GM21447 (cell line): ENCODE measurements at regions not wholly inside any gene's neighbourhood (a gene's known extent, or its start where the extent isn't known, plus 50 kb on each side); places are given as distances from the start of the nearest gene placed in this dataset.
"Not testable (repeated sequence)": the region's sequence is repeated elsewhere in the genome, so short reads cannot be mapped to it uniquely, and the experiment has no call there.

ENCODE experiments used
- ATAC-seq: cut with Tn5 transposase; IDR thresholded peaks from one replicate; pipeline ENCODE4 v1.9.1; 2021; ENCODE audit not compliant: unreplicated experiment

GRCh38 chr21:26331205-26331980 lies 160.8 kb upstream of the APP start:
- ATAC-seq: no peak

DNA sequence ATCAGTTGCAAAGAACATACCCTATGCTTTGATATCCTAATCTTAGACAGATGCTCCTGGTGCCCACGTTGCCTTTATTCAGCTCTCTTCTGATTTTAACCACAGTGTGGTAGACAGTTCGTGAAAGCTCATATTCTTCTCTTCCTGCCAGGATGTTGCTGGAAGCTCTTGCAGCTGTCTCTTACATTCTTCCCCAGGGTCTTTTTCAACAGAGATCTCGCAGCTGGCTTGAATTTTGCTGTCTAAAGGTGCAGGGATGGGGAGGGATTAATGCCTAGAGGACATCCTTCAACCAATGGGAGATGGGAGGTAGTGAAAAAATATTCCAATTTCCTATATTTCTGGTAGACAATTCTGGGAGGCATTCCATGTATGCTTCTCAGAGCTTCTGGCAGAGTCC lies 150.0 kb upstream of the APP start:
- no peak for ATAC-seq

DNA sequence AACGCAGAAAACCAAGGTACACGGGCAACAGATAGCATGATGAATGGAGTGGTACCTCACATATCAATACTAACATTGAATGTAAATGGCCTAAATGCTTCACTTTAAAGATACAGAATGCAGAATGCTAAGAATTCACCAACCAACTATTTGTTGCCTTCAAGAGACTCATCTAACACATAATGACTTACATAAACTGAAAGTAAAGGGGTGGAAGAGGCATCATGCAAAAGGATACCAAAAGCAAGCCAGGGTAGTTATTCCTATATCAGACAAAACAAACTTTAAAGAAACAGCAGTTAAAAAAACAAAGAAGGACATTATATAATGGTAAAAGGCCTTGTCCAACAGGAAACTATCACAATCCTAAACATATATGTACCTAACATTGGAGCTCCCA lies 137.1 kb upstream of the APP start:
- ATAC-seq: no peak

DNA sequence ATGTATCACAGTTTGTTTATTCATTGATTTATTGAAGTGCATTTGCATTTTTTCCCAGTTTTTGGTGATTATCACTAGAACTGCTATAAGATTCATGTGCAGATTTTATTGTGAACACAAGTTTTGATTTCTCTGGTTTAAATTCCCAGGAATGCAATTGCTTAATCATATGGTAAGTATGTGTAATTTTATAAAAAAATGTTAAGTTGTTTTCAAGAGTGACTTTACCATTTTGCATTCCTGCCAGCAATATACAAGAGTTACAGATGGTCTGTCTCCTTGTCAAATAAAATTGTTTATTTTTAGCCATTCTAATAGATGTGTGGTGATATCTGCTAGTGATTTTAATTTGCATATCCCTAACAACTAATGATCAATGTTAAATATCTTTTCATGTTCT lies 127.3 kb upstream of the APP start:
- no peak for ATAC-seq

- no peak for ATAC-seq
Observed at GRCh38 chr21:26293141-26293946, 122.8 kb upstream of the APP start.

GRCh38 chr21:26288026-26288425 lies 117.5 kb upstream of the APP start:
- ATAC-seq: no peak

- no peak for ATAC-seq
Observed at GRCh38 chr21:26284531-26284930, 114.0 kb upstream of the APP start.

DNA sequence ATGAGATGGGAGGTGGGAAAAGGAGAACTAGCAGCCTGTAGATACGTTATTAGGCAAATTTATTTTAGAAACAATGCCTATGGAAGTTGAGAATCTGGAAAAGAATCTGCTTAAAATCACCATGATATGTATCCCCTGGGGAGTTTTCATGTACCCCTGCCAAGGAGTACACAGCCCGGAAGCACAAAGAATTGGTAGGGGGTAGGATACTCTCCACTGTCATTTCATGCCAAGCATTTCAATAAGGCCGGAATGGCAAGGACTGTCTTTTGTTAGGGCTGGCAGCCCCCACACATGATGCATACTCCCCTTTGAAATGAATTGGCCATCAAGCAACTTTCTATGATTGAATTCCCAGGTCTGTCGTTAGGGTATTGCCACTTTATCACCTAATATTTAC lies 111.5 kb upstream of the APP start:
- no peak for ATAC-seq

GRCh38 chr21:26281506-26281905 lies 110.9 kb upstream of the APP start:
- no peak for ATAC-seq

DNA sequence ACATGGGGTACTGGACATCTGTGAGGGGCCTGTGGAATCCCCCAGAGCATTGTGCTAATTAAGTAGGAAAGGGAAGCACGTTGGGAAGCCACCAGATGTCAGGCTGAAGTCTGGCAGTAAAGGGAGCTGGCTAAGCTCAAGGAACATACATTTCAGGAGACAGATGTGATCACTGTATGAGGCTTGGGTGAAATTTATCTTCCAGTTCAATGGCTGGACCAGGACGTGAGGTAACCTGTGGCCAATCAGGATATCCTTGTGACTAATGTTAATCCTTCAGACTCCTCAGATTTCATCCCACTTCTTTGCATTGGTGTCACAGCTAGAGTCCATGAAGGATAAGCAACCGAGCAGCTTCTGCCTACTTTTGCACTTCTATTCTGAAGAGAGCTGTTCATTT lies 110.2 kb upstream of the APP start:
- ATAC-seq: no peak

GRCh38 chr21:26280148-26280547 lies 109.6 kb upstream of the APP start:
- ATAC-seq: no peak

- no peak for ATAC-seq
Observed at GRCh38 chr21:26275801-26276200, 105.2 kb upstream of the APP start.

GRCh38 chr21:26273686-26274313 lies 103.2 kb upstream of the APP start:
- no peak for ATAC-seq

DNA sequence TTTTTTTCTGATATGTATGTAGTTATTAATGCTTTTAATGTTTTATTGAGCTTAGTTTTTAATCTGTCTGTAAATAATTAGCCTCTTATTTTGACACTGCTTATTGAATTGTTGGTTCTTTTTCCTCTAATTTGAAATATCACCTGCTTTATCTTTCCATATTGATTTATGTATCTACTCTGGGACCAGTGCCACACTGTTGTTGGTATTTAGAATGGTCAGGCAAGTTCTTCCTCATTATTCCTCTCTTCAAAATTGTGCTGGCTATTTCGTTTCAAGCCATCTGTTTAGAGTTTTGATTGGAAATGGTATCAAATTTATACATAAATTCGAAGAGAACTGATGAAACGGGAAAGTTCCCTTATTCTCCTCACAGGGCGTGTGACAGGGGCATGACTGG lies 96.8 kb upstream of the APP start:
- no peak for ATAC-seq

- no peak for ATAC-seq
Observed at GRCh38 chr21:26246073-26246472, 75.5 kb upstream of the APP start.

GRCh38 chr21:26245428-26245827 lies 74.9 kb upstream of the APP start:
- ATAC-seq: no peak

GRCh38 chr21:26238646-26239045 lies 68.1 kb upstream of the APP start:
- no peak for ATAC-seq

DNA sequence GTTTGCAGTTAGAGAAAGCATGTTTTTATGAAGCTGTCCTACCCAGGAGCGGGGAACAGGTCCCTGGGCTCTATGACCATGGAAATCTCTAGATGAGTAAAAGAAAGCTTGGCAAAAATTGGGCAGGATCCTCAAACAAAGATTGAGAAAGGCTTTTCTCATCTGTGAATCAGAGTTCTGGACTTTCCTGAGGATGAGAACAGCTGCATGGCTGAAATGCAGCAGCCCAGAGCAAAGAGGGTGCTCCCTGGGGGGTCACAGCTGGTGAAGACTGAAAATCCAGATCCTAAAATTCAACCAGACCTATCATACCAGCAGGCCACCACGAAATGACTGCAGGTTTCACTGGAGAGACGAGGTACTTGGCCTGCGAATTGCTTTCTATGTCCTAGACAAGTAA lies 65.7 kb upstream of the APP start:
- no peak for ATAC-seq

DNA sequence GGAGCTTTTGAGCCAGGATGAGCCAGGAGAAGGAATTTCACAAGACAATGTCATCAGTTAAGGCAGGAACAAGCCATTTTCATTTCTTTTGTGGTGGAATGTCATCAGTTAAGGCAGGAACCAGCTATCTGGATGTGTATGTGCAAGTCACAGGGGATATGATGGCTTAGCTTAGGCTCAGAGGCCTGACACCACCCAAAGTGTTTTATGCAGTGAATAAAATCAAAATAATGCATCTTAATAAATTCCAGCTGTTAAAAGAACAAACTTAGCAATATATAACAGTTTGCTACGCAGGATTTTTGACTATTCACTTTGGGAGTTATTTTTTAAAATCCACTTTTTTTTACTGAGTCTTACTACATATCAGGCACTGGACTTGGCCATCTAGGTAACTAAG lies 62.7 kb upstream of the APP start:
- not testable (repeated sequence) for ATAC-seq

DNA sequence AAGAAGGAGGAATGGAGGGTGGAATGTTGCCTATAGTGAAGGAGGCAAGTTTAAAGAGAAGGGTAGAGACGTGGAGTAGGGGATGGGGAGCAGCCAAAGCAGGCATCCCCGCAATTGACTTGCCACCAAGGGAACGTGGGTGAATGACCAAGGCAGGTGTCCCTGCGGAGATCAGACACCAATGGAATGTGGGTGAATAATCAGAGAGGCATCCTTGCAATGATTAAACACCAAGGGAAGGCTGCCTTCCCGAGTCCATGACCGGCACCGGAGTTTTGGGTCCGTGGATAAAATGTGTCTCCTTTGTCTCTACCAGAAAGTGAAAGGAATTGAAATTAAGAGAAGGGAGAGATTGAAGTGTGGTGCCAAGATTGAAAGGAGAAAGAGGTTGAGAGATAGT lies 61.9 kb upstream of the APP start:
- ATAC-seq: not testable (repeated sequence)

- no peak for ATAC-seq
Observed at GRCh38 chr21:26227130-26227529, 56.6 kb upstream of the APP start.

- no peak for ATAC-seq
Observed at GRCh38 chr21:26226724-26227123, 56.2 kb upstream of the APP start.
